Peyer's patch (tissue), 4 donors: ENCODE measurements at regions not wholly inside any gene's neighbourhood (a gene's known extent, or its start where the extent isn't known, plus 50 kb on each side); places are given as distances from the start of the nearest gene placed in this dataset.

ENCODE experiments used
- POLR2A ChIP-seq, 2 donors: fragments of 450-650 bp; IDR thresholded peaks; one replicate each; pipeline ENCODE4 v1.5.1; 2017; ENCODE audit warnings: antibody characterized with exemption in 2 of 2, mild to moderate bottlenecking in 2 of 2, moderate library complexity in 2 of 2
- TF ChIP-seq, protein P1 (sequence below), 6 experiments: fragments of 450-650 bp in 4 of 6; fragments of 200-600 bp in 2 of 6; sonication (generic) in 1 of 6; IDR thresholded peaks; one replicate each; pipeline ENCODE4 v1.5.1; 2017 to 2019; ENCODE audit warnings: antibody characterized with exemption in 6 of 6, mild to moderate bottlenecking in 3 of 6, moderate library complexity in 1 of 6

DNA sequence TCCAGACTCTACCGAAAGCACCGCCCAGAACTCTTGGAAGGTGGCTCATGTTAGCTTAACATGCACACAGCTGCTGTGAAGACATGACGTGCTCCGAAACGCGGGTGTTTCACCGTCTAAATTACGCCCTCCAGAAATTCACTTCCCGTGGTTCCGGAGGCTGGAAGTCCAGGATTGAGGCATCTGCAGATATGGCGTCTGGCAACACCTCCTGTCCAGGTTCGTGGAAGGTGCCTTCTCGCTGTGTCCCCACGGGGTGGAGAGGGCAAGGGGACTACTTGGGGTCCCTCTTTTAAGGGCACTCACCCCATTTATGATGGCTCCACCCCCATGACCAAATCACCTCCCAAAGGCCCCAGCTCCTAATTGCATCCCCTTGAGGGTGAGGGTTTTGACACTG lies 348.0 kb upstream of the IRX2 start:
- TF ChIP-seq, protein P1, sequence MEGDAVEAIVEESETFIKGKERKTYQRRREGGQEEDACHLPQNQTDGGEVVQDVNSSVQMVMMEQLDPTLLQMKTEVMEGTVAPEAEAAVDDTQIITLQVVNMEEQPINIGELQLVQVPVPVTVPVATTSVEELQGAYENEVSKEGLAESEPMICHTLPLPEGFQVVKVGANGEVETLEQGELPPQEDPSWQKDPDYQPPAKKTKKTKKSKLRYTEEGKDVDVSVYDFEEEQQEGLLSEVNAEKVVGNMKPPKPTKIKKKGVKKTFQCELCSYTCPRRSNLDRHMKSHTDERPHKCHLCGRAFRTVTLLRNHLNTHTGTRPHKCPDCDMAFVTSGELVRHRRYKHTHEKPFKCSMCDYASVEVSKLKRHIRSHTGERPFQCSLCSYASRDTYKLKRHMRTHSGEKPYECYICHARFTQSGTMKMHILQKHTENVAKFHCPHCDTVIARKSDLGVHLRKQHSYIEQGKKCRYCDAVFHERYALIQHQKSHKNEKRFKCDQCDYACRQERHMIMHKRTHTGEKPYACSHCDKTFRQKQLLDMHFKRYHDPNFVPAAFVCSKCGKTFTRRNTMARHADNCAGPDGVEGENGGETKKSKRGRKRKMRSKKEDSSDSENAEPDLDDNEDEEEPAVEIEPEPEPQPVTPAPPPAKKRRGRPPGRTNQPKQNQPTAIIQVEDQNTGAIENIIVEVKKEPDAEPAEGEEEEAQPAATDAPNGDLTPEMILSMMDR (IDR thresholded peaks at IDR 0.05) = no peak
- TF ChIP-seq POLR2A (IDR thresholded peaks at IDR 0.05) = no peak
